ENCODE measurements at regions not wholly inside any gene's neighbourhood (a gene's known extent, or its start where the extent isn't known, plus 50 kb on each side); places are given as distances from the start of the nearest gene placed in this dataset.

DNA sequence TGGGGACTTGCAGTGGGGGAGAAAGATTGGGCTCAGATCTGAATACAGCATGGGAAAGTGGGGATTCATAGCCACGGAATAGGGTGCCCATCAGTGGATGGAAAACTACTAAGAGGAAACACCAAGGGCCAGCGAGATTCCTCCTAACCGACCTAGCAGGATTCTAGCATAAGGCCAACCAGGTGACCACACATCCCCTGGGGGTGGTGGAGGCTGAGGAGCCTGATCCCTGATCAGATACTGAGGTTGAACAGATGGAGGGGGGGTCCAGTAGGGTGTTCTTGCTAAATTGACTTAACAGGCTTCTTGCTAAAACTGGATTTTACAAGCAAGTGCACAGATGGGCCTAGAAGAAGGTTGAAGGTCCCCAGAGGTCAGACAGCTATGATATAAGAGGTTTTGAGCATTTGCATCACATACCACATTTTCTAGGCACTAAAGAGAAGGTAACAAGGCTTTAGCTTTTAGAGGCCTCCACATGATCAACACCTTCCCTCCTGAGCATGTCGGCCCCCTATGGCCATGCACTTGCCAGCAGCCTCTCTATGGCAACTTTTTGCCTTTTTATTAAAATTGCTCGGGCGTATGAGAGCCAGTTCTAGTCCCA is 69.1 kb upstream of the PUDP start:
- no peak for DNase-seq

DNA sequence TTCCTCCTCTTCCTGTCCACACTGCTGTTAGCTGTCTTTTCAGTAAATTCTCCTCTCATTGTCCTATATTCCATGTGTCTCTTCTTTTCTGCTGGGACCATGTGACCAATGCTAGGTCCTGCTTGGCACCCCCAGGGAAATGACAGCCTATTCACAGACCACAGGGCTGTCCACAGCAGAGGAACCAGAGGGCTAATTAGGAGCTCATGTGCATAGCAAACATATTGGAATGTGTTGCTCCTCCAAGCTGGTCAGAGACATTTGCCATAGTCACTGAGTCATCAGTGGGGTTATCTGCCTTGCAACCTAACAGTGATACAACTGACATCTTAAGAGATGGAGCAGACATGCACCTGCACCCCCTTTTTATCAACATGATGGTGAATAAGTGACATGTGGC is 67.9 kb upstream of the PUDP start:
- DNase-seq, result no peak

DNA sequence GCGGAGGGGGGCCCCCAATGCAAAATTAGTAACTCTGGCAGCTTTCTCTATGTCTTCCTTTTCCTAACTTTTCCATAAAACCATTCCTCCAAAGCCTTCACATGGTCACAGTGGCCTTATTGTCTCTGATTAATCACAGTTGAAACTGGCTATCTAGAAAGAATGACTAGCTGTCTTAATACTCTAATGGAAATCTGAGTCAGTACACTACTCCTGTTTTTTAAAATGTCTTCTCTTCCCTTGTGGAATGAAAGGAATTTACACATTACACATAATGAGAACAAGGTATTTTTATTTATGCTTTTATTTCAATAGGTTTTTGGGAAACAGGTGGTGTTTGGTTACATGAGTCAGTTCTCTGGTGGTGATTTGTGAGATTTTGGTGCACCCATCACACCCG is 66.3 kb upstream of the PUDP start:
- DNase-seq, result no peak

DNA sequence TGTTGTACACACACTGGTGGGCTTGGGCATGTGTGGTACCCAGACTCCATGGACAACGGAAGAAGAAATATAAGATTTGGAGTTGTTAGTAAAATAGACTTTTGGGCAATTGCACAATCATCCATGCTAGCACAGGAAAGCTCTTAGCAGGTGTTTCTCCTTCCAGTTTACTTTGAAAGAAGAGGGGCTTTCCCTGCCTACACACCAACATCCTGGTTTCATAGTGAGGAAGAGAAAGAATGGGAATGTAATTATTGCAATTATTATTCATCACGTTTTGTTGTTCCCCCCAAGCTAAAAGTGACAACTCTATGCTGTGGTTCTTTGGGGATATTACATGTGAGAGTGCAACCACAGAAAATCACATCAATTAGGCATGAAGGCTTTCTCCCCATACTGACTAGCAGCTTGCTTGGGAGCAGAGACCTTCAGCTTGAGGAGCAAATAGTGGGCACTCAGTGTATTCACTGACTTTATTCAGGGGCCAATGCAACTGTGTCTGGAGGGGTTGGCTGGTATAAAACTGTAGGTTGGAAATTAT is 57.2 kb upstream of the PUDP start:
- DNase-seq, result no peak

DNA sequence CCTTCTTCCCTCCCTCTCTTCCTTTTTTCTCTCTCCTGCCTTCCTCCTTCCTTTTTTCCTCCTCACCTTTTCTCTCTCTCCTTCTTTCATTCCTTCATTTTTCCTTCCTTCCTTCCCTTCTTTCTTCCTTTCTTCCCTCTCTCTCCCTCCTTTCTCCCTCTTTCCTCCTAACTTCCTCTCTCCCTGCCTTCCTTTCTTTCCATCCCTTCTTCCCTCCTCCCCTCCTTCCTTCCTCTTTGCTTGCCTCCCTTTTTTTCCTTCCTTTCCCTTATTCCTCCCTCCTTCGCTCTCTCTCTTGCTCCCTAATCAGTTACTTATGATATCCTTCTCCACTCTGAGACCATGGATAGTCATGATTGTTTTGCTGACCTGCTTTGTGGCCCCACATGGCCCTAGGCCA is 56.7 kb upstream of the PUDP start:
- no peak for DNase-seq

DNA sequence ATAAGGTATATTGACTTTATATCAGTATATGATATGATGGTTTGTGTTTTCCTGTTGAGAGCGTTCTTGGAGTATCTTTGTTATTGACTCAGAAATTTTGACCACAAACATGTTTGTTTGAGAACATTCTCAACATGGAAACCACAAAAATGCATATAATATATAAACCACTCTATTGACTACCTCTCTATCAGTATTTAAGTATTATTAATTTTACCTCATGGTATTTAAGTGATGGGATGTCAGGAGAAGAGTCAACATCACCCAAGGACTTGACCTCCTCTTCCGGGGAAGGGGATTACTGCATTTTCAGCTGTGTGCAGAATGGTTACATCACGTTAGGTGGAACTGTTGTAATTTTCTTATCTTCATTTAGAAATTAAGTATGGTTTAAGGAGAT is 54.3 kb upstream of the PUDP start:
- no peak for DNase-seq

DNA sequence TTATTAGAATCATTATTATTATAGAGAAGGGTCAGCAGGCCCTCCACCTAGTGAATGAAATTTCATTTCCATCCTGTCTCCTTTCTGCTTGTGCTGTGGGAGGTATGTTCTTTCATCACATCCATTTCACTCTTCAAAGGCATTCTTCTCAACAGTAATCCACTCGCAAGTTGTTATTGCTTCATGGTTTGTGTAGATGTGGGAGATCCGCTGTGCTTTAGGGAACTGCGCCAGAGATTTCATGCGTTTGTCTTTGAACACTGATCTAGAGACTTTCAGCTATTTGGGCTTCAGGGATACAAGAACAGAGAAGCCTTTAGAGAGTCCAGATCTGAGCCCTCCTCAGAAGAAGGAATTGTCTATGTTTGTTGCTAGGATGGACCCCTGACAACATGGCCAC is 53.5 kb upstream of the PUDP start:
- DNase-seq, result no peak

DNA sequence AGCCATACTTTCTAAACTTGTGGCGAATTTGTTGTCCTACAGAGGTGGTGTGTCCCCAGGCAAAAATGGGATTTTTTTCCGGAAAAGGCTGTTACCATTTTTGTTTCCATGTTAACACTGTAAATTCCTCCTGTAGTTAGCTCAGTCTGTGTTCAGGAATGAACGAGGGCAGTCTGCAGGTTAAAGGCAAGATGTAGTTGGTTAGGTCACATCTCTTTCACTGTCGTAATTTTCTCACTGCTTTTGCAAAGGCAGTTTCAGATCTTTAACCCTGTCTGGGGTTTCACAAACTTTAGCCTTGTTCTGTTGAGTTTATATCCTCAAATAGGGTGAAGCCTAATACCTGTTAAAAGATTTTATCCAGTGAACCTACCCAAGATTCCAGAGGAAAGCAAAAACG is 50.5 kb upstream of the PUDP start:
- no peak for DNase-seq
